GM21717 (cell line): ENCODE measurements at regions not wholly inside any gene's neighbourhood (a gene's known extent, or its start where the extent isn't known, plus 50 kb on each side); places are given as distances from the start of the nearest gene placed in this dataset.

Experiments
- ATAC-seq: cut with Tn5 transposase; IDR thresholded peaks from one replicate; pipeline ENCODE4 v1.9.1; 2021; ENCODE audit warnings: mild to moderate bottlenecking, moderate library complexity; ENCODE audit not compliant: unreplicated experiment

DNA sequence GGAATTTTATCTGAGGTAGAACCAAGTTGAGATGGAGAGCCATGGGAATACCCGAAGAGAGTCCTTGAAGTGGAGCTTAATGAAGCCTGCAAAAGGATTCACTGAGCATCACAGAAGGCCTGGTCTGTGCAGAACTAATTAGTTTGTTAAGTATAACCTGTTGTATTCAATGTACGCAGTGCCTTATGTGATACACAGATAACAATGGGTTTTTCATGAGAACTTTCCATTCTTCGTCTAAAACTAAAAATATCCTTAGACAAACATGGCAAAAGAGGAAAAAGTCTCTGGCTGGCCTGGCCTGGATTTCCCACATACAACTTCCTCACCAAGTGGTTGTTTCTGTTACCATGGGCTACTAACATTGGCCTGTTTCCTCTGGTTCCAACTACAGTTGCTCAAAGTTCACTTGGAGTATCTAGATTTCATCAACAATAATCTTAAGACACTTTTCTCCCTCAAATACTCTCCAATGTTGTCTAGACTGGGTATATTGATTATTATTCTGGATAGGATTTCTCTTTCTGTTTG, 237.6 kb upstream of the ZNF462 start:
- no peak for ATAC-seq

DNA sequence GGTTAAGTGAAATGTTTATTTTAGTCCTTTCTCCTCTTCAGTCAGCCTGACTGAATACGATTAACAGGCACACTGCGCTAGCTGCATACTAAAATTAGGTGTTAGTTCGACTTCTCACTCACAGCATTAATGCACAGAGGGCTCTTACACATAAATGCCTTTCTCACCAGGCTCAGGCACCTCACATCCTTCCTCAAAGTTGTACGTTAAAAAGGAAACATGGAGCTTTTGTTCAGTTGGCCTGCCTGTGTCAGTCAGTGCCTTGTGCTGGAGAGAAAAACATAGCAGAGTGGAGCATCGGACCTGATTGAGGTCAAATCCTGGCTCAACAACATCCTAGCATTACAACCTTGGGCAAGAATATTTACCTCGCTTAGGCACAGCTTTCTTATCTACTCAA, 236.0 kb upstream of the ZNF462 start:
- ATAC-seq: no peak

DNA sequence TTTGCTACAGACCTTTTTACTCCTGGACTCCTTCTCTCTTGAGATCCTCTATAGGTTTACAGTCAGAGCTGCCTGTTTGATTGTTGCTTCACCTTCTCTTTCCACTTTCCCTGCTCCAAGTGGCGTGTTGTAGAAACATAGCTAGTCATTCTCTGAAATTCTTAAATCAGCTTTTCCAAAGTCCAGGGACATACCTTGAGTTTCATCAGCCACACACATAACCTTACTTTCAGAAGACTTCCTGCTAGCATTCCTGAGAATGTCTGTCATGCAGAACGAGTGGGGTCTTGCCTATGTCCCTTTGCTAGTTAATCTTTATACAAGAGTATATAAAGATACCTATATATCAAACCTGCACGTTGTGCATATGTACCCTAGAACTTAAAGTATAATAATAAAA, 230.3 kb upstream of the ZNF462 start:
- ATAC-seq: no peak

DNA sequence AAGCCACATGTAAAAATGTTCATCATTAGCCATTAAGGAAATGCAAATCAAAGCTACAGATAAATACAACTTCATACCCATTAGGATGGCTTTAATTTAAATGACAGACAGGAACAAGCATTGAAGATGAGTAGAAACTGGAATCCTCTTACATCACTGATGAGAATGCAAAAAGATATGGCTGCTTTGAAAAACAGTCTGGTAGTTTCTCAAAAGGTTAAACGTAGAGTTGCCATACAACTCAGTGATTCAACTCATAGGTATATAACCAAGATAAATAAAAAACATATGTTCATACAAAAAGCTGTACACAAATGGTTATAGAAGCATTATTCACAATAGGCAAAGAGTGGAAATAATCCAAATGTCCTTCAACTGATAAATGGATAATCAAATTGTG, 228.8 kb upstream of the ZNF462 start:
- ATAC-seq: no peak

DNA sequence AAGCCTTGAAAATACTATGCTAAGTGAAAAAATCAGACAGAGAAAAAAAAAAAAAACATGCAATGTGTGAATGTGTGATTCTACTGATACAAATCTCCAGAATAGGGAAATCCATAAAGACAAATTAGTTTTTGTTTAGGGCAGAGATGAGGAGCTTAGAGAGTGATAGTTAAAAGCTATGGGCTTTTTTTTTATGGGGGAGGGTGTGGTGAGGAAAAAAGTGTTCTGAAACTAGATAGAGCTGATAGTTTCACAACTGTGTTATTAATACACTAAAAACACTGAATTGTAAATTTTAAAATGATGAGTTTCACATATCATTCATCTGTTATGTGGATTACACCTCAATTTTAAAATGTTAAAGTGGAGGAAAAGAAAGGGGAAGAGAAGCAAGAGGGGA, 228.3 kb upstream of the ZNF462 start:
- ATAC-seq: no peak

DNA sequence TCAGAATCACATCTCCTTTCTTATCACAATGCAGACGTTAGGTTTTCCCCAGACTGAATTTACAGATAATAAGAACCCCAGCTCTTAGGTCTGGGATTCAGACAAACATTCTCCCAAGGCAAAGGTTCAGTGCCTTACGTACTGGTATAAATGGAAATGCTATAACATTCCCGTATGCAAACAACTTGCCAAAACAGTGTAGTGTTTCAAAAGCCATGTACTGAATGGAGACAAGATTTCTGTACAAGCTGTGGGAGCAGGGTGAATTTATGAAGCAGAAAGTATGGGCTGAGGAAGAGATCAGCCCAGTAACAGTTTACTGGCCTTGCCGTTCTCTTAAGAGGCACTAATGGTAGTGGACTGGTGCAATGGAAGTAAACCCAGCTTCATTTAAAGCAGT, 225.5 kb upstream of the ZNF462 start:
- no peak for ATAC-seq

DNA sequence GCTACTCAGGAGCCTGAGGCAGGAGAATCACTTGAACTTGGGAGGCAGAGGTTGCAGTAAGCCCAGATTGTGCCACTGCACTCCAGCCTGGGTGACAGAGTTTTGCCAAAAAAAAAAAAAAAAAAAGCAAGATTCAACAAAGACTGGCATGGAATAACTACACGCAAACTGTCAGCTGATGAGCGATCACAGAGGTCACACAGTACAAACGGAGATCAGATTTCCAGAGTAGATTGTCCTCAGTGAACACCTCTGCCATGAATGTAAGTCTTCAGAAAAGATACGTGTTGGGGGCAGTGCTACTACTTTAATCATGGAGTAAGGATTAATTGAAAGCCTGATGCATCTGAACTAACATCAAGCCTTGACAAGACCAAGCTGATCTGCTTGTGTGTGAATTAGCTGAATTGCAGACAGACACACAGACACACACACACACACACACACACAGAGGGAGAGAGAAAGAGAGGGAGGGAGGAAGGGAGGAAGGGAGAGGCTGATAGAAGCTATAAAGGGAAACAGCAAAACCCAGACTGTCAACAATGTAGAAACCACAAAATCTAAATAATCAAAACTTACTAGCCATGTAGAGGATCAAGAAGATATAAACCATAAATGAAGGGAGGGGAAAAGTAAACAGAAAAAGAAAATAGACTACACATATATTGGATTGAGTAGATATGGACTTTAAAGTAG, 222.9 kb upstream of the ZNF462 start:
- no peak for ATAC-seq

DNA sequence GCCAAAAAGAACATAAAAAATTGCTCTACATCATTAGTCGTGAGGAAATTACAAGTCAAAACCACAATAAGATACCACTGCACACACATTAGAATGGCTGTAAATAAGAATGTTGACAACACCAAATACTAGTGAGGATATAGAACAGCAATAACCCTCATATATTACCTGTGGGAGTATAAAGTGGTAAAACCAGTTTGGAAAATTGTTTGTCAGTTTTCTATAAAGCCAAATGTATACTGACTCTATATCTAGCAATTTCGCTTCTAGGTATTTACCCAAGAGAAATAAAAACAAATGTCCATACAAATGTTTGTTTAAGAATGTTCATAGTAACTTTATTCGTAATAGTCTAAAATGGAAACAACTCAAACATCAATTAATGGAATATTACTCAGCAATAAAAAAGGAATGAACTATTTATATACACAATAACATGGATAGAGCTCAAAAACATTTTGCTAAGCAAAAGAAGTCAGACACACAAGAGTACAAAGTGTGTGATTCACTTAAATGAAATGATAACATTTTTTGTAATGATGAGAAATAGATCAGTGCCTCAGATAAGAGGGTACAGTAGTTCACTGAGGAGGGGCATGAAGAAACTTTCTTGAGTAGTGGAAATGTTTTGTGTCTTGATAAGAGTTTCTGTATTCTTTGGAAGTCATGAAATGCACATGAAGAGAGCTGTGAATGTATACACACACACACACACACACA, 219.6 kb upstream of the ZNF462 start:
- no peak for ATAC-seq

DNA sequence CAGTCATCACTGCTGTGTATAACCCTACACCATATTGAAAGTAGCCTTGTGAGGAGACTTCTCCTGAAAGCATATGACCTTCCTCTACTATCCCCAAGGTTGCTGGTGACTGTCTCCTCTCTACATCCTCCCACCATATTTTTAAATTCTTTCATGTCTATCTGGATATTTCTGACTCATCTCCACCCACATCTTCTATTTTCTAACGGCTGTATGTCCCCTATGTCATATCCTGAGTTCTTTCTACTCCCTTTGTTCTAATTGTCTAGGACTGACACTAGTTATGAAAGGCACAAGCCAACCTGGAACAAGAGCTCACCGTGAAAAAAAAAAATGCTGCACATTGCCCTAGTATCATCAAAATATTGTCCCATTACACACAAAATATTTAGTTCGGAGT, 218.3 kb upstream of the ZNF462 start:
- ATAC-seq: no peak

DNA sequence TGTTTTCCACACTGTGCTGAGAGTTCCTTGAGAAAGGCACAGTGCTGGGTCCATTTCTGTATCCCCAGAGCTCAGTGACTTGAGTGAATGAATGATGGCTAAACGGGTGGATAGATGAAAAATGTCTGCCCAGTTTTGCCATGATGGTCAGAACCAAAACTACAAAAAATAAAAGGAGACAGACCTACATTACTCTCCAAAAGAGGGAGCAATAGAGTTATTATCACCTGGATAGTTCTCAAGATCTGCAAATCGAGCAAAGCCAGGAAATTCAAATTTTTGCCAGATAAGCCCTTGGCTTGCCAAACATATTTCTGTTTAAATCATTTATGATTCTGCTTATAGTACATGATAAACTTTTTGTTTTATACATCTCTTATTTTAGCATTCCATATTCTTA, 214.2 kb upstream of the ZNF462 start:
- ATAC-seq: no peak

DNA sequence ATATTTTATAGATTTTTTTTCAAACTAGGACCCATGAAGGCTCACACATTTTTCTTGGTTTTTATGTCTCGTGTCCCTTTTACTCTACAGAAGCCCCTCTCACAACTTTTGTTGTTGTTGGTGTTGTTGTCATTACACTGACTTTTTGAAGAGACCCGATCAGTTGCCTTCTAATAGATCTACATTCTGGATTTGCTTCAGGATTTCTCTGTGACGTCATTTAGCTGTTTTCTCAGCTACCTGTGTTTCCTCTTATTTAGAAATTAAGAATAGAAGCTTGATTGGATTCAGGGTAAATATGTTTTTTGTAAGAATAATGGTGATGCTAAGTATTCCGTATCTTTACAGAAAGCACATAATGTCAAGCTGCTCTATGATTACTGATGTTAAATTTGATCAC, 213.3 kb upstream of the ZNF462 start:
- ATAC-seq: no peak

DNA sequence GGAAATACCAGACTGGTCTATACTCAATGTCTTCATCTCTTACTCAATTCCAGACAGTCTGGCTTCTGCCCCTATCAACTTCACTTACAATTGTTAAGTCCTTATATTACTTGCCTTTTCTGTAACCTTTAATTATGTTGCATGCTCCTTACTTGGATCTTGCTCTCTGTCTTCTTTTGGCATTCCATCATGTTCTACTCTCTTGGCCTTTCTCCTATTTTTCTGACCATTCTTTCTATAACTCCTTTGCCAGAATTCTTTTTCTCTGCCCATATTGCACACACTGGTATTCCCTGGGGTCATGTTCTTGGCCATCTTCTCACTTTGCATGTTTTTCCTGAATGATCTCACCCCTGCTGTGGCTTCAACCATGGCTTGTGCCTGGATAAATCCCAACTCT, 209.8 kb upstream of the ZNF462 start:
- ATAC-seq: no peak

DNA sequence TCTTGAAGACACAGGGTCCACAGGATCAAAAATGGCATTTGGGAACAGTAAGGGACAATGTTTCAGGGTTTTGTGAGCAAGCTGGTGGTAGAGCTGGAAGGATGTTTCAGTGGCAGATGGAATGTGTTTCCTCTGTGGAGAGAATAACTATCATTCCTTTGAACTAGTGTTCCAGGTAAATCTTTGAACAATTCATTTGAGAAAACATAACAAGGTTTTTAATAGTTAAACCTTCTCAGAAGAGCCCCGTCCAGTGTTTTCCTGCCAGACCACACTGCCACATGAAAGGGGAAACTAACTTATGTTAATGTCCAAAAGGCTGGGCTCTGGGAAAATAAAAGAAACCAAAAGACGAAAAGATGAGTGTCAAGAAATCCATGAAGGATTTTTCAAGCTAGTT, 207.0 kb upstream of the ZNF462 start:
- ATAC-seq: no peak

DNA sequence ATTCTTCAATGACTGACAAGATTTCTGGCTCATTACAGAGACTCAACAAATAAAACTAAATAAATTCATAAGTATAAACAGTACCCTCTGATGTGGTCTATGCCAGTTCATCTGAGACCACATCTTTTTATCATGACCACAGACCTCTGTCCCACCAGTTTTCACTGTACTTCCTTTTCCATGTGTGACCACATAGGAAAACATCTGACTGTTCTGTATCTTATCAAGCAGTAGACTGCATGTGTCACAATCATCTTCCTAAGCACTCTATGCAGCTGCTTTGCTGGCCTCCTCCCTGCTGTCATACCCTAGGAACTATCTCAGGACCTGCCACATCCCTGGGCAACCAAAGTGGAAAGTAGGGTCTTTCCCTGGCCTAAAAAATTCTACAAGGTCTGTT, 205.0 kb upstream of the ZNF462 start:
- no peak for ATAC-seq

DNA sequence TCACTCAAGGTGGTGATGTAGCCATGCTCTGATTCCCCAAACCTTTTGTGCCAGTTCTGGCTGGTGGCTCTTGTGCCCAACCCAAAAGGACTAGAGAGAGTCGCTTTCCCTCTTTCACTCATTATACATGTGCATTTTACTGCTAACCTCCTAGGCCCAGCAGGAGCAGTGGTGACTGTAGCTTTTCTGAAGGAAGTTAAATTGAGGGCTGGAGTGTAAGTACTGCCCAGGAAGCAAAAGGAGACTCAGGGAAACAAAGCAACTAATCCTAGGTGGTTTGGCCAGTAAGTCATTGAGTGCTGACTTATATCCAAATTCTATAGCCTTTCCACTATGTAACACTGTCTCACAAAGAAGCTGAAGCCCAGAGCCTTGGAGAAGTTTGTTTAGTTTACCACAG, 194.4 kb upstream of the ZNF462 start:
- no peak for ATAC-seq

DNA sequence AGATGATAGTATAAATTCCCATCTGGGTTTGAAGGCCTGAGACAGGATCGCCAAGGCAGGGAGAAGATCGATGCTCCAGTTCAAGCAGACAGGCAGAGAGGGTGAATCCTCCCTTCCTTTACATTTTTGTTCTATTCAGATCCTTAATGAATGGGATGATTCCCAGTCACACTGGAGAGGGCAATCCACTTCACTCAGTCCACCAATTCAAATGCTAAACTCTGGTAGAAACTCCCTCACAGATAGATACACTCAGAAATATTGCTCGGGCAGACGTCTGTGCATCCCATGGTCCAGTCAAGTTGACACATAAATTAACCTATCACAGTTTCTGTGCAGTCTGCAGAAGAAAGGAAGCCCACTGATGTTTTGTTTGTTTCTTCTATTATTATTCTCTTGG, 193.1 kb upstream of the ZNF462 start:
- no peak for ATAC-seq

DNA sequence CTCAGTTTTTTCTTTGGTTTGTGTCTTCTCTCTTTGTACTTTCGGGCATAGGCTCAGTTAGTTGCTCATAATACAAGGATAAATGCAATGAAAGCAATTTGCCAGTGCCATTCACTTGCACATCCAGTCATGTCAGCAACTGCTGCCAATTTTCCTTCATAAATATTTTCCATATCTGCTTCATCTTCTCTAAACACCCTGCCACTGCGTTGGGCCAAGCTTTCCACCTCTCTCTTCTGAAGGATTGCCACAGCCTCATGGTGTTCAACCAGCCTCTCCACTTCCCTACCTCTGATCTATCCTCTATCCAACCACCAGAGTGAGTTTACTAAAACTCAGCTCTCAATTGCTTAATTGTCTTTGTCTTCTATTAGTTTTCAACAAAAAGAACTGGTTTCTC, 192.5 kb upstream of the ZNF462 start:
- ATAC-seq: no peak

DNA sequence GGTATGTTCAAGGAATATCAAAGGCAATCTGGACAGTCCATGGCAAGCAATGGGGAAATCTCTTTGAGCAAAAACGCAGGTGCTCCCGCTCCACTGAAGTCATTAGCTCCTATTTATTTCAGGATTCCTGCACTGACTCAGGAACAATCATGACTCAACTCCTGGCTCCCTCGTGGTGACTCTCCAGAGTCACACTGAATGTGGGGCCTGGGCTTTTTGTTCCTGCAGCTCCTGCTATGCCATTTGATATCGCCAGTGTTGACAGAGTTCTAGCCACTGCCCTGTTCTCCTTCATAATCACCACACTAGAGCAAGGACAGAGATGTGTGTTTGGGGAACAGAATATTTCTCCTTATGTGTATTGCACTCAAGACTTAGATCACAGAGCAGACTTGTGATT, 187.2 kb upstream of the ZNF462 start:
- ATAC-seq: no peak

DNA sequence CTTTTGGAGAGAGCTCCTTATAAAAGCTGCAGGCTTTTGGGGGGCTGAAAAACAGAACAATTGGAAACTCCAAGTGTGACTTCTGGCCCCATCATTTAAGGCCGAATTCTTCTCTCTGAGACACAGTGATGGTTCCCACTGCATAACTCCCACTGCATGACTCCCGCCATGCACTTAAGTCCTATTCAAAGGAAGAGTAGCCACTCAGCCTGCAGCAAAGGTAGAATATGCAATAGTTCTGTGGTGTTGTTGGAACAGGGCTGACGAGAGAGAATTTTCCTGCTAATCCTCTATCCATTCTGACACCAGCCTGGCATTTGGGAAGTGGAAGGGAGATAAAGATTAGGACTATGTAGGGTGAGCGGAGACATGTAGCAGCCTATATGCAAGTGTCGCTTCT, 185.6 kb upstream of the ZNF462 start:
- ATAC-seq: no peak

DNA sequence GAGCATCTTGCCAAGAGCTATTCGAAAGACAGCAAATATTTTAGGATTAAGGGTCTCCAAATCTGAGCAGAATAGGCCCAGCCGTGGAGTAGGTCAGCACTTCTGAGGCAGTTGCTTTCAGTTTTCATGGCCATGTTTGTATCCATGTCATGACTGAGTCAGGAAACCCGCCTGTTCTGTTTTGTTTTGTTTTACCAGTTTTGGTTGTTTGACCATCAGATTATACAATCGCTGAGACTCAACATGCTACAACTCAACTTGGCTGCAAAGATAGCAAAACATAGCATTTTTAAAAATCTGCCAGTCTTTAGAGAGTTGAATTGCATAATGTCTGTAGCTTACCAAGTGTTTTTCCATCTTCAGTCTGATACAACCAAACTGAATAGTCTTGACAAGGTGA, 185.1 kb upstream of the ZNF462 start:
- ATAC-seq: no peak

DNA sequence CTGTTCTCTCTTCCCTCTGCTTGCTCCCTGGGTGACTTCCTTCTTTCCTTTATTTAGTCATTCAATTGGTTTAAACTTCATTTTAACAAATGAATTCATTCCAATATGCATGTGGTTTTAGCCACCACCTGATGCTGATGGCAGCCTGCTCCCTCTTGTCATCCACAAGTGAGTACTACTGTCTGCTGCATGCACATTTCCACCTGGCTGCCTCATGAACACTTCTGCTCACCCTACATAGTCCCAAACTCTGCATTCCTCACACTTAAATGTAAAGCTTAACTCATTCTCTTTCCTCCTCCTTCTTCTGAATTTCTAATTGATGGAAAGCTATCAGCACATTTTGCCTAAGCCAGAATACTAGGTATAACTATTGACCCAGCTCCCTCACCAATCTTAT, 184.7 kb upstream of the ZNF462 start:
- ATAC-seq: no peak

DNA sequence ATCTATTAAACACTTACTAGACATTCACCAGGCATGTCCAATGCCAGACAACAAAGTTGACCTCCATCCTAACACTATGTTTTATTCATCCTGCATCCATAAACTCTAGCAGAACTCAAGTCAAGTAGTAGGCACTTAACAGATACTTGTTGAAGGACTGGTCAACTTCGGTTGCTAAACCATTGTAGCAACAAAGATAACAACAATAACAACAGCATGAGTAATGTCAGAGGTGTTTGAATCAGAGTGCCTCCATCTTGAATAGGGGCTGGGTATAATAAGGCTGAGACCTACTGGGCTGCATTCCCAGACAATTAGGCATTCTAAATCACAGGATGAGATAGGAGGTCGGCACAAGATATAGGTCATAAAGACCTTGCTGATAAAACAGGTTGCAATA, 180.5 kb upstream of the ZNF462 start:
- no peak for ATAC-seq

DNA sequence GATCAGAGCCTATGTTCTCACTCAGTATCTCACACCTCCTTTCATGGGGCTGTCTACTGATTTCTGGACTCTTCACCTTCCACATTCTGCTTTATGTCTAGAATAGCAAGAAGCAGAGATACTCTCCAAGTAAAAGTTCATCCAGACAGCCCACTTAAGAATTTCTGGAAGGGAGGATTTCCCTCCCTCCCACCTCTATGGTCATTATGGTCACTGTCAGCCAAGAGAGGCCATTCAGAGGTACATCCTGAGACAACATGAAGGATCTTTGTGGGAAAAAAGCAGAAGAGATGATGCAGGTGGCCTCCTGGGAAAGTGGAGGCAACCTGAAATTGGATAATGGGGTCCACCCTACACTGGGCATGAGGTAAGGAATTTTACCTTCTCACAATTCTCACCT, 179.5 kb upstream of the ZNF462 start:
- ATAC-seq: no peak
